SK-N-SH (cell line): ENCODE measurements at regions not wholly inside any gene's neighbourhood (a gene's known extent, or its start where the extent isn't known, plus 50 kb on each side); places are given as distances from the start of the nearest gene placed in this dataset.
"Not testable (repeated sequence)": the region's sequence is repeated elsewhere in the genome, so short reads cannot be mapped to it uniquely, and the experiment has no call there.

ENCODE experiments used
- CTCF ChIA-PET: fragments of 300-600, 350-600 bp; formaldehyde crosslinking; extraction: SDS; loops from one replicate; lab custom pipeline; 2021; lab: Yijun Ruan, JAX
- POLR2A ChIA-PET: fragments of 350-600 bp; sonication (Branson Sonifier 250); formaldehyde crosslinking; extraction: SDS; loops from one replicate; lab custom pipeline; 2020; ENCODE audit warnings: antibody characterized with exemption, inconsistent platforms; lab: Yijun Ruan, JAX
- DNase-seq: peaks from one replicate; pipeline ENCODE4 v3.0.0; 2012
- H2AFZ ChIP-seq: fragments of 200-600 bp; sonication (generic); 2 replicates; pipeline ENCODE4 v1.8.1; 2016; ENCODE audit warnings: antibody characterized with exemption, mild to moderate bottlenecking, low read depth
- H3F3A ChIP-seq: fragments of 200-600 bp; sonication (generic); replicated peaks from 2 replicates; pipeline ENCODE3; 2016; ENCODE audit warnings: antibody characterized with exemption, mild to moderate bottlenecking; ENCODE audit not compliant: insufficient read depth
- H3K27ac ChIP-seq, 2 experiments: fragments of 200-500 bp in 1 of 2; fragments of 200-600 bp in 1 of 2; sonication (Bioruptor generic) in 1 of 2; sonication (generic), shearing (Covaris generic) in 1 of 2; 2 replicates each; pipeline versions ENCODE4 v1.5.1 to v1.6.1; 2014 to 2016; ENCODE audit warnings: low read depth in 2 of 2, inconsistent platforms in 1 of 2, low read length in 1 of 2, mild to moderate bottlenecking in 1 of 2, mixed read lengths in 1 of 2
- H3K27me3 ChIP-seq: fragments of 200-600 bp; sonication (generic), shearing (Covaris generic); 2 replicates; pipeline ENCODE4 v1.6.1; 2016; ENCODE audit warnings: mixed run types; ENCODE audit not compliant: insufficient read depth
- H3K36me3 ChIP-seq, 2 experiments: fragments of 200-500 bp in 1 of 2; fragments of 200-600 bp in 1 of 2; sonication (Bioruptor generic) in 1 of 2; sonication (generic) in 1 of 2; replicated peaks in 1 of 2; 2 replicates each; pipeline versions ENCODE3 to v1.5.1; 2014 to 2016; ENCODE audit warnings: low read length in 1 of 2, mild to moderate bottlenecking in 1 of 2; ENCODE audit not compliant: insufficient read depth in 2 of 2, control insufficient read depth in 1 of 2
- H3K4me1 ChIP-seq, 2 experiments: fragments of 200-500 bp in 1 of 2; fragments of 200-600 bp in 1 of 2; sonication (Bioruptor generic) in 1 of 2; sonication (generic), shearing (Covaris generic) in 1 of 2; 2 replicates each; pipeline versions ENCODE4 v1.5.1 to v1.6.1; 2014 to 2016; ENCODE audit warnings: low read depth in 1 of 2, low read length in 1 of 2, mixed run types in 1 of 2; ENCODE audit not compliant: insufficient read depth in 2 of 2, control insufficient read depth in 1 of 2
- H3K4me2 ChIP-seq: fragments of 200-600 bp; sonication (generic), shearing (Covaris generic); 2 replicates; pipeline ENCODE4 v1.6.1; 2017; ENCODE audit warnings: mixed run types
- H3K4me3 ChIP-seq, 2 experiments: fragments of 200-500 bp in 1 of 2; fragments of 200-600 bp in 1 of 2; sonication (Bioruptor generic) in 1 of 2; sonication (generic), shearing (Covaris generic) in 1 of 2; 2 replicates each; pipeline versions ENCODE4 v1.5.1 to v1.8.1; 2014 to 2016; ENCODE audit warnings: low read depth in 2 of 2, inconsistent platforms in 1 of 2, low read length in 1 of 2, mild to moderate bottlenecking in 1 of 2, mixed read lengths in 1 of 2, moderate library complexity in 1 of 2
- H3K79me2 ChIP-seq: fragments of 200-600 bp; sonication (generic); 2 replicates; pipeline ENCODE4 v1.8.1; 2017; ENCODE audit warnings: mild to moderate bottlenecking; ENCODE audit not compliant: insufficient read depth
- H3K9ac ChIP-seq: fragments of 200-600 bp; sonication (generic); 2 replicates; pipeline ENCODE4 v1.6.1; 2017; ENCODE audit warnings: mixed run types
- H3K9me2 ChIP-seq: fragments of 200-600 bp; sonication (generic); 2 replicates; pipeline ENCODE4 v1.6.1; 2017; ENCODE audit warnings: mixed run types
- H3K9me3 ChIP-seq: fragments of 200-600 bp; sonication (generic); 2 replicates; pipeline ENCODE4 v1.6.1; 2017; ENCODE audit warnings: mixed run types, mild to moderate bottlenecking, moderate library complexity
- H4K20me1 ChIP-seq: fragments of 200-600 bp; sonication (generic); 2 replicates; pipeline ENCODE4 v1.6.1; 2017; ENCODE audit warnings: mild to moderate bottlenecking, mixed run types; ENCODE audit not compliant: insufficient read depth
- WGBS: methylation state at CpG from one replicate; pipeline ENCODE4 v1.1.6; 2017; ENCODE audit warnings: low lambda C conversion rate; 5-methylcytosine and 5-hydroxymethylcytosine counted together

DNA sequence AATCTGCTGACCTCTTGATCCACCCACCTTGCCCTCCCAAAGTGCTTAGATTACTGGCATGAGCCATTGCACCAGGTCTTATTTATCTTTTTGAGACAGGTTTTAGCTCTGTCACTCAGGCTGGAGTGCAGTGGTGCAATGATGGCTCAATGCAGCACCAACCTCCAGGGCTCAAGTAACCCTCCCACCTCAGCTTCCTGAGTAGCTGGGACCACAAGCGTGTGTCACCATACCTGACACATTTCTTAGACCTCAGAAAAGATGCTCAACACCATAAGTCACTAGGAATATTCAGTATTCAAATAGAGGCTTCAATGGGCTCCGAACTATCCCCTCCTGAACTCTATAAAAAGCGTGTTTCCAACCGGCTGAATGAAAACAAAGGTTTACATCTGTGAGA is 268.6 kb upstream of the ZNF337 start:
- H3K79me2 ChIP-seq, H3K27ac ChIP-seq, H3K9me2 ChIP-seq, H3K9me3 ChIP-seq, H4K20me1 ChIP-seq, H3K4me2 ChIP-seq, DNase-seq, H3K4me1 ChIP-seq, CTCF ChIA-PET, H3K27me3 ChIP-seq, H3K9ac ChIP-seq, H3K36me3 ChIP-seq, H2AFZ ChIP-seq, H3K4me3 ChIP-seq, H3F3A ChIP-seq, POLR2A ChIA-PET: not testable (repeated sequence)
- WGBS, result 54% methylated on average over 4 of the region's 4 CpGs

DNA sequence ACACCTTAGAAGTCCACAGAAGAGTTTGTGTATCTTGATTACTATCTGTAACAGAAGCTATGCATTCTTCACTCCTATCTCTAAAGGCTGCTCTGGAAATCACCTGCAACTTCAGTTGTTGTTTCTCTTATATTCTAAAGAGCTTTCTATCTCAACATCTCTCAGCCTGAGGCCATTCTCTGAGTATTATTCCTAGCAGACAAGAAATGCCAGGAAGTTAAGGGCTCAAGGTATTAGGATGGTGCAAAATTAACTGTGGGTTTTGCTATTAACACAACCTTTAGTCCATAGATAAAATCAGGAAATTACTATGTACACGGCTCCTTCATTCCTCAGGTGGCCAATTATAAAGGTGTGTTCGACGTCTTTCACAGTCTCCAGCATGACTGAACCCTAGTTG is 257.2 kb upstream of the ZNF337 start:
- H2AFZ ChIP-seq, H3F3A ChIP-seq, H3K79me2 ChIP-seq, H4K20me1 ChIP-seq, H3K9me2 ChIP-seq, POLR2A ChIA-PET, H3K9me3 ChIP-seq, H3K36me3 ChIP-seq, CTCF ChIA-PET, DNase-seq, H3K9ac ChIP-seq, H3K27me3 ChIP-seq, H3K4me2 ChIP-seq, H3K4me1 ChIP-seq, H3K4me3 ChIP-seq, H3K27ac ChIP-seq: not testable (repeated sequence)
- WGBS, result 11% methylated on average over 3 of the region's 3 CpGs

DNA sequence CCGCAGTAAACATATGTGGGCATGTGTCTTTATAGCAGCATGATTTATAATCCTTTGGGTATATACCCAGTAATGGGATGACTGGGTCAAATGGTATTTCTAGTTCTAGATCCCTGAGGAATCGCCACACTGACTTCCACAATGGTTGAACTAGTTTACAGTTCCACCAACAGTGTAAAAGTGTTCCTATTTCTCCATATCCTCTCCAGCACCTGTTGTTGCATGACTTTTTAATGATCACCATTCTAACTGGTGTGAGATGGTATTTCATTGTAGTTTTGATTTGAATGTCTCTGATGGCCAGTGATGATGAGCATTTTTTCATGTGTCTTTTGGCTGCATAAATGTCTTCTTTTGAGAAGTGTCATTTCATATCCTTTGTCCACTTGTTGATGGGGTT is 238.6 kb upstream of the ZNF337 start:
- H3K36me3 ChIP-seq, H3K9me2 ChIP-seq, CTCF ChIA-PET, DNase-seq, H3K4me3 ChIP-seq, H3K4me1 ChIP-seq, H3F3A ChIP-seq, H3K9ac ChIP-seq, H3K9me3 ChIP-seq, H3K27me3 ChIP-seq, H3K79me2 ChIP-seq, H2AFZ ChIP-seq, H3K27ac ChIP-seq, POLR2A ChIA-PET, H4K20me1 ChIP-seq, H3K4me2 ChIP-seq: not testable (repeated sequence)
- 20% methylated on average over 1 of the region's 2 CpGs for WGBS

DNA sequence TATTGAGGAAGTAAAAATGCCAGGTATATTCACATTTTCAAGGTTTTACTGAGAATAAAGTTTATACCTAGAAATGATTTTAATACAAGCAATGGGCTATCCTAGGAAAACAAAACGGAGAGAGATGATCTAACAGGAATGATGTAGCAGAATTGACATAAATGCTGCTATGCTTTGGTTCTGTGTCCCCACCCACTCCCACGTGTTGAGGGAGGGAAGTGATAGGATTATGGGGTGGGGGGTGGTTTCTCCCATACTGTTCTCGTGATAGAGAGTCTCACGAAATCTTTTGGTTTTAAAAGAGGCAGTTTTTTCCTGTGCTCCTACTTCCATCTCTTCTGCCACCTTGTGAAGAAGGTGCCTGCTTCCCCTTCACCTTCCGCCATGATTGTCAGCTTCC is 236.2 kb upstream of the ZNF337 start:
- H3K4me1 ChIP-seq, H3K36me3 ChIP-seq, H3K79me2 ChIP-seq, H3K9me2 ChIP-seq, DNase-seq, H3F3A ChIP-seq, H3K27me3 ChIP-seq, H3K27ac ChIP-seq, H3K4me3 ChIP-seq, H3K9me3 ChIP-seq, H3K9ac ChIP-seq, H3K4me2 ChIP-seq, CTCF ChIA-PET, POLR2A ChIA-PET, H4K20me1 ChIP-seq: not testable (repeated sequence)
- H2AFZ ChIP-seq, result 0 out of 2 replicates have a peak overlapping the region, but pooled peaks have one; percentile 3
- 12% methylated on average over 5 of the region's 5 CpGs for WGBS

DNA sequence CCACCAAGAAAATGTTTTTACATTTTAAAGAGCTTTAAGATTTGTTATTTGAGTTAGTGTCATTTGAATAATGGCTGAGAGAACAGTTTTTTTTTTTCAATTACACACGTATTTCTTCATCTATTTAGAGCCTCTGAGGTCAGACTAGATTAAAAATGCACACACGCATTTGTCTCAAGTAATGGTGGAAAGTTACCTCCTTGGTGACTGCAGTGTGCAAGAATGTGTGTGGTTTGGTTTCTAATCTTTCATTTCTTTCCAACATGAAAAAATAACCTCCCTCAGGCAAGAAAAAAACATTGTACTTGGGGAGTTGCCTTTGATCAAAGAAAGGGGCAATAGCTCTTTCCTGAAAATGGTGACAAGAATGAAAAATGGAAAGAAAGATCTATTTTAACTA is 235.5 kb upstream of the ZNF337 start:
- H3K9me2 ChIP-seq, H3K9ac ChIP-seq, H3K36me3 ChIP-seq, H3K4me2 ChIP-seq, CTCF ChIA-PET, H3K9me3 ChIP-seq, H4K20me1 ChIP-seq, H3K27me3 ChIP-seq, POLR2A ChIA-PET, H3K4me3 ChIP-seq, DNase-seq, H3F3A ChIP-seq, H3K79me2 ChIP-seq, H3K4me1 ChIP-seq: not testable (repeated sequence)
- peak overlapping the region in 1 of 2 experiments; percentile 36; a peak in 2 of 4 replicates for H3K27ac ChIP-seq
- H2AFZ ChIP-seq, result 0 out of 2 replicates have a peak overlapping the region, but pooled peaks have one; percentile 3
- 4% methylated on average over 2 of the region's 2 CpGs for WGBS
